ENCODE measurements at regions not wholly inside any gene's neighbourhood (a gene's known extent, or its start where the extent isn't known, plus 50 kb on each side); places are given as distances from the start of the nearest gene placed in this dataset.
A peak's percentile ranks its signal among the peaks of the same experiment; 100 is the strongest.

- no peak for DNase-seq (ENCODE audit: low read depth)
- TF ChIP-seq, protein P1, sequence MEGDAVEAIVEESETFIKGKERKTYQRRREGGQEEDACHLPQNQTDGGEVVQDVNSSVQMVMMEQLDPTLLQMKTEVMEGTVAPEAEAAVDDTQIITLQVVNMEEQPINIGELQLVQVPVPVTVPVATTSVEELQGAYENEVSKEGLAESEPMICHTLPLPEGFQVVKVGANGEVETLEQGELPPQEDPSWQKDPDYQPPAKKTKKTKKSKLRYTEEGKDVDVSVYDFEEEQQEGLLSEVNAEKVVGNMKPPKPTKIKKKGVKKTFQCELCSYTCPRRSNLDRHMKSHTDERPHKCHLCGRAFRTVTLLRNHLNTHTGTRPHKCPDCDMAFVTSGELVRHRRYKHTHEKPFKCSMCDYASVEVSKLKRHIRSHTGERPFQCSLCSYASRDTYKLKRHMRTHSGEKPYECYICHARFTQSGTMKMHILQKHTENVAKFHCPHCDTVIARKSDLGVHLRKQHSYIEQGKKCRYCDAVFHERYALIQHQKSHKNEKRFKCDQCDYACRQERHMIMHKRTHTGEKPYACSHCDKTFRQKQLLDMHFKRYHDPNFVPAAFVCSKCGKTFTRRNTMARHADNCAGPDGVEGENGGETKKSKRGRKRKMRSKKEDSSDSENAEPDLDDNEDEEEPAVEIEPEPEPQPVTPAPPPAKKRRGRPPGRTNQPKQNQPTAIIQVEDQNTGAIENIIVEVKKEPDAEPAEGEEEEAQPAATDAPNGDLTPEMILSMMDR (IDR thresholded peaks at IDR 0.05; ENCODE audit: low read length, missing control alignments), result no peak
- no peak overlapping the region for H3K4me3 ChIP-seq (replicated peaks; ENCODE audit: low read depth, low read length)
These were observed 332.8 kb upstream of the SOX11 start for GRCh38 chr2:5359397-5359796.

DNA sequence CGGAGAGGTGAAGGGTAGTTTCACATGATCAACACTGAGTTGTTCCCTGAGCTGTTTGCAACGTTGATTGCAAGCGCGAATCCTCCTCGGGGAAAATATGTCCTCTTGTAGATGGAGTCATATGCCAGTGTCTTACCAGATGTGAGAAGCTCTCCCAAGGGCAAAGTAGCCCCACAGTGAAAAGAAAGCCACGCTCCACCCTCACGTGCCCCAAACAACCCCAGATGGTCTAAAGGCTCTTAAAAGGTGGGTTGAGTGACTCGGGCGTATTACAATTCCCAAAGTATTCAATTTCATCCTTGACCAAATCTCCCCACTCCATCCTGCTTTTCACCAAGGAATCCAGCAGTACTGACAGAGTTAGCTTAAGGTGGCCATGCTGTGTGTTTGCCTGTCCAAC lies 332.1 kb upstream of the SOX11 start:
- no peak overlapping the region for H3K4me3 ChIP-seq (replicated peaks; ENCODE audit: low read depth, low read length)
- TF ChIP-seq, protein P1 (IDR thresholded peaks at IDR 0.05; ENCODE audit: low read length, missing control alignments), result no peak
- DNase-seq (ENCODE audit: low read depth), result no peak

DNA sequence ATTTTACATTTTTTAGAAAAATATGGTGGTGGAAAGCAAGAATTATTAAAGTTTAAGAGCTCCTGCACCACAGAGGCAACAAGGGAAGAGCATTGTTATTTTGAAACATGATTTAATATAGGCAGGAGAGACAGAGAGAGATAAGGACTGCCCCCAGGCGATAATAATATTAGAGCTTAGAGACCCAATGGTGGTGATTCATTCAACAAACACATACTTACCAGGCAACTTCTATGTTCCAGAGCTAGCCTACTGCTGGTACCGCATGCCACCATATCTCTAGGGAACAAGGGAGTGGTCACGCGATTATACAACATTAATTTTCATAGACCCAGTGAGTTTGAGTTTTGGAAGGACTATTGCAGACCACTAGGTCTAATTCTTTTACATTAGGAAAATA lies 327.8 kb upstream of the SOX11 start:
- DNase-seq (ENCODE audit: low read depth), result no peak
- H3K4me3 ChIP-seq (replicated peaks; ENCODE audit: low read depth, low read length), result no peak overlapping the region
- TF ChIP-seq, protein P1 (IDR thresholded peaks at IDR 0.05; ENCODE audit: low read length, missing control alignments), result no peak

DNA sequence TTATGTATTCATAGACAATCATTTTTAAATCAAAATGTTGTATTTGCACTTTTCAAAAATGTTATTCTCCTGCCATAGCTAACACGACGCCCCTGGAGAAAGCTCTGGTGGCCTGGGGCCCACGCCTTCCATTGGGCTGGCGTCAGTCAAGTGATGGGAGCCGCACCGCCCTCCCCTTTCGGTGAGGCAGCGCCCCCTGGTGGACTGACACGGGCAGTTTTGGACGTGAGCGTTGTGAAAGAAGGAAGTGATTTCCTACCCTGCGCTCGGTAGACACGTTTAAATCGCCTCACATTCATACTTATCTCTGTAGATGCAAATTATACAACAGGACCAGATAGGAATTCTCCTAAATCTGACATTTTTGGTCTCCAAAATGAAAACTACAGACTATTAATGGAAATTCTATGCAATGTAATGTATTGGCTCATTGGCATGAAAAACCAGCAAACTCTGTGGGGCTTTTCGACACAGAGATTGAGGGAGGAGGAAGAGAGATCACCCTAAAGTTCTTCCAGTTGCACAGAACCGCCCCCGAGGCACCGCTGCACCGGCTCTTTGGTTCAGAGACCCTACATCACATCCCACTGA lies 326.2 kb upstream of the SOX11 start:
- no peak overlapping the region for H3K4me3 ChIP-seq (replicated peaks; ENCODE audit: low read depth, low read length)
- TF ChIP-seq, protein P1 (IDR thresholded peaks at IDR 0.05; ENCODE audit: low read length, missing control alignments), result peak; percentile 23
- DNase-seq (ENCODE audit: low read depth), result peak; percentile 10

GRCh38 chr2:5367321-5367720 lies 324.9 kb upstream of the SOX11 start:
- DNase-seq (ENCODE audit: low read depth), result no peak
- no peak overlapping the region for H3K4me3 ChIP-seq (replicated peaks; ENCODE audit: low read depth, low read length)
- TF ChIP-seq, protein P1 (IDR thresholded peaks at IDR 0.05; ENCODE audit: low read length, missing control alignments), result no peak

DNA sequence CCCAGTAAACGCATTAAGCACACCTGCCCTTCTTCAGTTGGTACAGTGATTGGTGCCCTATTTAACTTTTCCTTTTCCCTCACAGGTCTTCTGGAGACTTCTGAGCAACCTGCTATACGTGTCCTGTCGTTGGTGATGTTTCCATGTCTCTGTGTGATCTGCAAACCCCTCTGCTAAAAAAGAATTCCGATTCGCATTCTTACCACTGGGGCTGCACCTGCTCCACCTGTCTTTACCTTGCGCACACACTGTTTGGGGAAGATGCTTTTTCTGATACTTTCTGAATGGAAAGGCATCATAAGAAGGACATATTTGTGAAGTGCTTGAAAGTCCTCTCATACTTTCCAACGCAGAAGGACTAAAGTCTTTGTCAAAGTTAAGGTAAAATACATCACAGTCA lies 323.9 kb upstream of the SOX11 start:
- no peak for DNase-seq (ENCODE audit: low read depth)
- H3K4me3 ChIP-seq (replicated peaks; ENCODE audit: low read depth, low read length), result no peak overlapping the region
- TF ChIP-seq, protein P1 (IDR thresholded peaks at IDR 0.05; ENCODE audit: low read length, missing control alignments), result no peak

DNA sequence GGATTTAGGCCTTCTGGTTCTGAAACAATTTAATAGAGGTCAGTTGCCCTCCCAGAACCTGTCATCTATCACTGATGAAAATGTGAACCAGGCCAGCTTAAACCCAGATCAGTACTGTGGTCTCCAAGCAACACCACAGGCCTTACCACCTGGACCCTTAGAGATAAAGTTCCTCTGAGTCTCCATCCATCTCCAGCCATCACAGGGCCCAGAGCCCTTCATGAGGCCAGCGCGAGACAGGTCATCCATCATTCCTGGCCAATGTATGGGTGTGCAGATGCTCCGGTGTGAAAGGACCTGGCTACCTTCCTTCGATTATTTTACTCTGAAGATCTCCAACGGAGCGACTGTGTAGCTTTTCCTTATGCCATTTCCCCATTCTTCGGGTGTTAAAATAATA lies 322.7 kb upstream of the SOX11 start:
- no peak for DNase-seq (ENCODE audit: low read depth)
- TF ChIP-seq, protein P1 (IDR thresholded peaks at IDR 0.05; ENCODE audit: low read length, missing control alignments), result no peak
- no peak overlapping the region for H3K4me3 ChIP-seq (replicated peaks; ENCODE audit: low read depth, low read length)

Data from fibroblast of pulmonary artery (primary cell).